Spleen (tissue), 7 donors: ENCODE measurements at regions not wholly inside any gene's neighbourhood (a gene's known extent, or its start where the extent isn't known, plus 50 kb on each side); places are given as distances from the start of the nearest gene placed in this dataset.

ENCODE experiments used
- CTCF ChIP-seq, 11 experiments: fragments of 200-600 bp in 7 of 11; fragments of 450-650 bp in 4 of 11; sonication (generic) in 4 of 11; IDR thresholded peaks in 8 of 11; conservative IDR thresholded peaks in 3 of 11; 1 replicate in 7 of 11; 2 replicates in 4 of 11; pipeline versions ENCODE4 v1.4.0 to v1.8.0; 2016 to 2021; ENCODE audit warnings: antibody characterized with exemption in 11 of 11, inconsistent platforms in 4 of 11, mild to moderate bottlenecking in 1 of 11
- POLR2A ChIP-seq, 3 donors: fragments of 450-650 bp; IDR thresholded peaks; one replicate each; pipeline ENCODE4 v1.5.1; 2017; ENCODE audit warnings: antibody characterized with exemption in 3 of 3, mild to moderate bottlenecking in 1 of 3
- POLR2AphosphoS5 ChIP-seq, 3 donors: sonication (generic); formaldehyde crosslinking; IDR thresholded peaks; one replicate each; pipeline ENCODE4 v1.5.1; 2017; ENCODE audit warnings: antibody characterized with exemption in 3 of 3
- donor health status: DM: no; HTN: no; CAD: no; lungs with moderate emphysema.
- donor health status: DM: no; HTN: no; CAD: no.
- donor health status: DM: no; HTN: no; CAD: no.

GRCh38 chr12:67046062-67046461, 223.1 kb upstream of the CAND1 start:
- TF ChIP-seq POLR2A (IDR thresholded peaks at IDR 0.05) (no peak), CTCF (IDR thresholded peaks at IDR 0.05 in 8 of 11, conservative IDR thresholded peaks at IDR 0.05 in 3 of 11) (no peak), POLR2AphosphoS5 (IDR thresholded peaks at IDR 0.05) (no peak)
